Fibroblast of lung (primary cell): ENCODE measurements at regions not wholly inside any gene's neighbourhood (a gene's known extent, or its start where the extent isn't known, plus 50 kb on each side); places are given as distances from the start of the nearest gene placed in this dataset.

ENCODE experiments used
- DNase-seq, 2 donors: peaks; one replicate each; pipeline versions ENCODE4 v3.0.0 to v3.0.0-alpha.2; 2010; ENCODE audit warnings: low read depth in 2 of 2
- H2AFZ ChIP-seq: 2 replicates; pipeline ENCODE4 v1.5.1; 2012; ENCODE audit warnings: low read length, control low read depth, inconsistent platforms
- H3K27ac ChIP-seq: 2 replicates; pipeline ENCODE4 v1.5.1; 2011; ENCODE audit warnings: low read length, control low read depth; ENCODE audit not compliant: insufficient read depth
- H3K27me3 ChIP-seq: 2 replicates; pipeline ENCODE4 v1.5.1; 2011; ENCODE audit warnings: mild to moderate bottlenecking, low read length; ENCODE audit not compliant: control insufficient read depth, insufficient read depth
- H3K36me3 ChIP-seq: 2 replicates; pipeline ENCODE4 v1.5.1; 2011; ENCODE audit warnings: low read length; ENCODE audit not compliant: control insufficient read depth, insufficient read depth
- H3K4me1 ChIP-seq: 2 replicates; pipeline ENCODE4 v1.5.1; 2011; ENCODE audit warnings: low read length; ENCODE audit not compliant: control insufficient read depth, insufficient read depth; ENCODE audit errors: extremely low read depth
- H3K4me2 ChIP-seq: 2 replicates; pipeline ENCODE4 v1.5.1; 2011; ENCODE audit warnings: low read length, control low read depth; ENCODE audit not compliant: insufficient read depth; ENCODE audit errors: extremely low read depth
- H3K4me3 ChIP-seq, 4 experiments: fragments of 200-600 bp in 1 of 4; sonication (generic) in 1 of 4; replicated peaks in 1 of 4; 2 replicates each; pipeline ENCODE4 v1.5.1; 2011 to 2016; ENCODE audit warnings: low read length in 4 of 4, low read depth in 3 of 4, mild to moderate bottlenecking in 3 of 4, control low read depth in 2 of 4, inconsistent platforms in 1 of 4, mixed read lengths in 1 of 4; ENCODE audit not compliant: insufficient read depth in 1 of 4; ENCODE audit errors: control extremely low read depth in 1 of 4
- H3K79me2 ChIP-seq: 2 replicates; pipeline ENCODE4 v1.5.1; 2012; ENCODE audit warnings: mild to moderate bottlenecking, low read length, inconsistent platforms; ENCODE audit not compliant: control insufficient read depth, insufficient read depth
- H3K9ac ChIP-seq: 2 replicates; pipeline ENCODE4 v1.5.1; 2011; ENCODE audit warnings: mild to moderate bottlenecking, low read length, control low read depth; ENCODE audit not compliant: insufficient read depth
- H3K9me3 ChIP-seq: 2 replicates; pipeline ENCODE4 v1.5.1; 2012; ENCODE audit warnings: low read depth, low read length; ENCODE audit not compliant: control insufficient read depth, insufficient read depth
- H4K20me1 ChIP-seq: 2 replicates; pipeline ENCODE4 v1.5.1; 2011; ENCODE audit warnings: low read length; ENCODE audit not compliant: control insufficient read depth, insufficient read depth; ENCODE audit errors: extremely low read depth
- EZH2 ChIP-seq: IDR thresholded peaks from 2 replicates; pipeline ENCODE4 v1.5.1; 2012; ENCODE audit warnings: low read length, control low read depth, mild to moderate bottlenecking; ENCODE audit errors: missing control alignments
- TF ChIP-seq, protein P1 (sequence below), 2 donors: IDR thresholded peaks in 1 of 2; conservative IDR thresholded peaks in 1 of 2; 1 replicate in 1 of 2; 2 replicates in 1 of 2; pipeline ENCODE4 v1.5.1; 2011 to 2012; ENCODE audit warnings: low read length in 2 of 2, control low read depth in 1 of 2, inconsistent platforms in 1 of 2, low read depth in 1 of 2, mild to moderate bottlenecking in 1 of 2

DNA sequence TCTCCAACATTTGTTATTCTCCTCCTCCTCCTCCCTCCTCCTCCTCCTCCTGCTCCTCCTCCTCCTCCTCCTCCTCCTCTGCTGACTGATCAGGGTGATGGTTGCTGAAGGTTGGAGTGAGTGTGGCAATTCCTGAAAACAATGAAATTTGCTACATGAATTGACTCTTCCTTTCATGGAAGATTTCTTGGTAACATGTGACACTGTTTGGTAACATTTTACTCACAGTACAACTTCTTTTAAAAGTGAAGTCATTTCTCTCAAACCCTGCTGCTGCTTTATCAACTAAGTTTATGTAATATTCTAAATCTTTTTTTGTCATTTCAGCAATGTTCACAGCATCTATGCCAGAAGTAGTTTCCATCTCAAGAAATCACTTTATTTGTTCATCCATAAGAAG lies 543.0 kb downstream of the MAFB start:
- Histone ChIP-seq H3K36me3 (no peaks in the 10 kb centered on the region), H3K27me3 (no peaks in the 10 kb centered on the region), H3K9ac (no peak overlapping the region), H3K4me1 (no peaks in the 10 kb centered on the region), H3K9me3 (no peaks in the 10 kb centered on the region), H2AFZ (no peak overlapping the region), H3K4me2 (no peak overlapping the region), H3K4me3 (no peak overlapping the region), H3K79me2 (no peaks in the 10 kb centered on the region), H4K20me1 (no peaks in the 10 kb centered on the region), H3K27ac (no peak overlapping the region)
- TF ChIP-seq EZH2, result no peak
- TF ChIP-seq, protein P1, sequence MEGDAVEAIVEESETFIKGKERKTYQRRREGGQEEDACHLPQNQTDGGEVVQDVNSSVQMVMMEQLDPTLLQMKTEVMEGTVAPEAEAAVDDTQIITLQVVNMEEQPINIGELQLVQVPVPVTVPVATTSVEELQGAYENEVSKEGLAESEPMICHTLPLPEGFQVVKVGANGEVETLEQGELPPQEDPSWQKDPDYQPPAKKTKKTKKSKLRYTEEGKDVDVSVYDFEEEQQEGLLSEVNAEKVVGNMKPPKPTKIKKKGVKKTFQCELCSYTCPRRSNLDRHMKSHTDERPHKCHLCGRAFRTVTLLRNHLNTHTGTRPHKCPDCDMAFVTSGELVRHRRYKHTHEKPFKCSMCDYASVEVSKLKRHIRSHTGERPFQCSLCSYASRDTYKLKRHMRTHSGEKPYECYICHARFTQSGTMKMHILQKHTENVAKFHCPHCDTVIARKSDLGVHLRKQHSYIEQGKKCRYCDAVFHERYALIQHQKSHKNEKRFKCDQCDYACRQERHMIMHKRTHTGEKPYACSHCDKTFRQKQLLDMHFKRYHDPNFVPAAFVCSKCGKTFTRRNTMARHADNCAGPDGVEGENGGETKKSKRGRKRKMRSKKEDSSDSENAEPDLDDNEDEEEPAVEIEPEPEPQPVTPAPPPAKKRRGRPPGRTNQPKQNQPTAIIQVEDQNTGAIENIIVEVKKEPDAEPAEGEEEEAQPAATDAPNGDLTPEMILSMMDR (conservative IDR thresholded peaks at IDR 0.05 in 1 of 2, IDR thresholded peaks at IDR 0.05 in 1 of 2; ENCODE audit: low read depth in 1 of 2, low read length in 2 of 2), result no peak
- no peak for DNase-seq

DNA sequence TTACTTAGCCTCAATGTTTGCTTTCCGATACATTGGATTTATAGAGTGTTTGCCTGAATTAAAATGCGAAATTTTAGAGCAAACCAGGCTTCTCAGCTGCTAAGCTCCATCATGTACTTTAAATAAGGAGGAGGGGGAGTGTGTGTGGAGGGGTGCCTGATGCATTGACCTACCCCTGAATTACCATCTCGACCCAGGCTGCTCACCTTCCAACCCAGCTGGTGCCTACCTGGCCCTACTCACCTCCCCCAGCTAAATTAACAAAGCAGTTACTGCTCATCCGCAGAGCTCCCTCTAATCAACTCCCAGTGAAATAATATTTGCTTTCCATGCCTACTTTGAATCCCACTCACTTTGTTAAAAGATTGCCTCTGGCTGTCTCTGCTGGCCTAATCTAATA lies 544.5 kb downstream of the MAFB start:
- no peak for TF ChIP-seq EZH2
- TF ChIP-seq, protein P1 (conservative IDR thresholded peaks at IDR 0.05 in 1 of 2, IDR thresholded peaks at IDR 0.05 in 1 of 2; ENCODE audit: low read depth in 1 of 2, low read length in 2 of 2), result no peak
- Histone ChIP-seq H3K27me3 (no peaks in the 10 kb centered on the region), H3K4me1 (no peaks in the 10 kb centered on the region)

DNA sequence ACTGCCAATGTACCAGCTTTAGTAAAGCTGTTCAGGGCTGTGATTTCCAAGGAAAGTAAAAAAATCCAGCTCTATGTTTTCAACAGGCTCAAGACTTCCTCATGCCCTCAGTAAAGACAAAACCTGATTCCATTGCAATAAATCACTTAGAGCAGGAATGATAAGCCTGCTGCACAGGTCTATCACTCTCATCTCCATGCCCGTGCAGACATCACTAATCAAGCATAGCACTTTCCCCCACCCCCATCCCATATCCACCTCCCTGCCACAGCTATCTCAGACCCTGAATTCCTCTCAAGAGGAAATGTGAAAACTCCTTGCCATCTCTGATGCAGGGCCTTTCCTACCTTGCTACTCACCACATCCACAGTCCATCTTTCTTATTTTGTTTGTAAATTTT lies 554.9 kb downstream of the MAFB start:
- no peaks in the 10 kb centered on the region for H3K36me3 ChIP-seq
- DNase-seq, result no peak
- no peak overlapping the region for H3K4me2 ChIP-seq
- no peaks in the 10 kb centered on the region for H3K4me1 ChIP-seq
- no peak overlapping the region for H3K4me3 ChIP-seq
- no peaks in the 10 kb centered on the region for H4K20me1 ChIP-seq
- H3K9ac ChIP-seq, result no peak overlapping the region
- H3K9me3 ChIP-seq, result no peaks in the 10 kb centered on the region
- H3K27me3 ChIP-seq, result no peaks in the 10 kb centered on the region
- no peak overlapping the region for H3K27ac ChIP-seq
- H2AFZ ChIP-seq, result no peak overlapping the region
- TF ChIP-seq, protein P1 (conservative IDR thresholded peaks at IDR 0.05 in 1 of 2, IDR thresholded peaks at IDR 0.05 in 1 of 2; ENCODE audit: low read depth in 1 of 2, low read length in 2 of 2), result no peak
- TF ChIP-seq EZH2, result no peak
- H3K79me2 ChIP-seq, result no peaks in the 10 kb centered on the region

More for the DNA sequence above, 544.5 kb downstream of the MAFB start:
- Histone ChIP-seq H2AFZ (no peak overlapping the region), H3K36me3 (no peaks in the 10 kb centered on the region), H3K27ac (no peak overlapping the region), H3K9me3 (no peaks in the 10 kb centered on the region), H3K9ac (no peak overlapping the region), H3K4me2 (no peak overlapping the region), H4K20me1 (no peaks in the 10 kb centered on the region), H3K79me2 (no peaks in the 10 kb centered on the region), H3K4me3 (no peak overlapping the region)
- DNase-seq, result no peak
